H9 (cell line): ENCODE measurements at regions not wholly inside any gene's neighbourhood (a gene's known extent, or its start where the extent isn't known, plus 50 kb on each side); places are given as distances from the start of the nearest gene placed in this dataset.

Experiments
- DNase-seq: peaks from one replicate; pipeline ENCODE4 v3.0.0-alpha.2; 2017
- H2AFZ ChIP-seq: one replicate; pipeline ENCODE4 v1.6.1; 2013; ENCODE audit warnings: mild to moderate bottlenecking, low read length, control low read depth, moderate library complexity
- H2AK5ac ChIP-seq: 2 replicates; pipeline ENCODE4 v1.6.1; 2013; ENCODE audit warnings: low read length, control low read depth, mixed read lengths; ENCODE audit not compliant: insufficient read length
- H2BK120ac ChIP-seq: one replicate; pipeline ENCODE4 v1.6.1; 2013; ENCODE audit warnings: low read depth, mild to moderate bottlenecking, low read length, control low read depth, inconsistent platforms; ENCODE audit not compliant: poor library complexity, severe bottlenecking
- H2BK12ac ChIP-seq: 2 replicates; pipeline ENCODE4 v1.6.1; 2013; ENCODE audit warnings: low read length, control low read depth, mixed read lengths, low read depth; ENCODE audit not compliant: insufficient read length
- H2BK15ac ChIP-seq: 2 replicates; pipeline ENCODE4 v1.6.1; 2013; ENCODE audit warnings: low read depth, low read length, control low read depth
- H2BK20ac ChIP-seq: one replicate; pipeline ENCODE4 v1.6.1; 2013; ENCODE audit warnings: low read depth, mild to moderate bottlenecking, low read length, control low read depth, inconsistent platforms; ENCODE audit not compliant: poor library complexity, severe bottlenecking
- H2BK5ac ChIP-seq: 2 replicates; pipeline ENCODE4 v1.6.1; 2013; ENCODE audit warnings: low read length, control low read depth, mixed read lengths; ENCODE audit not compliant: insufficient read length
- H3K14ac ChIP-seq: 2 replicates; pipeline ENCODE4 v1.6.1; 2013; ENCODE audit warnings: low read length, control low read depth; ENCODE audit not compliant: insufficient read depth
- H3K18ac ChIP-seq: 2 replicates; pipeline ENCODE4 v1.6.1; 2013; ENCODE audit warnings: low read depth, mild to moderate bottlenecking, mixed read lengths, low read length, control low read depth; ENCODE audit not compliant: insufficient read length
- H3K23ac ChIP-seq: 2 replicates; pipeline ENCODE4 v1.6.1; 2013; ENCODE audit warnings: low read length, control low read depth, mixed read lengths, low read depth; ENCODE audit not compliant: insufficient read length
- H3K23me2 ChIP-seq: 2 replicates; pipeline ENCODE4 v1.6.1; 2013; ENCODE audit warnings: low read depth, mild to moderate bottlenecking, mixed read lengths, low read length, control low read depth; ENCODE audit not compliant: insufficient read length, poor library complexity, severe bottlenecking
- H3K27ac ChIP-seq: 2 replicates; pipeline ENCODE4 v1.5.1; 2013; ENCODE audit warnings: low read length, control low read depth, mixed read lengths, low read depth; ENCODE audit not compliant: insufficient read length
- H3K27me3 ChIP-seq: 2 replicates; pipeline ENCODE4 v1.6.1; 2013; ENCODE audit warnings: low read length, control low read depth, inconsistent platforms; ENCODE audit not compliant: insufficient read depth
- H3K4ac ChIP-seq: 2 replicates; pipeline ENCODE4 v1.6.1; 2013; ENCODE audit warnings: low read depth, mild to moderate bottlenecking, control low read depth, inconsistent platforms, low read length, moderate library complexity
- H3K4me1 ChIP-seq: 2 replicates; pipeline ENCODE4 v1.6.1; 2013; ENCODE audit warnings: low read length, control low read depth, inconsistent platforms; ENCODE audit not compliant: insufficient read depth
- H3K4me2 ChIP-seq: 2 replicates; pipeline ENCODE4 v1.6.1; 2013; ENCODE audit warnings: low read length, control low read depth, mixed read lengths; ENCODE audit not compliant: insufficient read length, insufficient read depth
- H3K56ac ChIP-seq: 2 replicates; pipeline ENCODE4 v1.6.1; 2013; ENCODE audit warnings: low read depth, mild to moderate bottlenecking, mixed read lengths, low read length, control low read depth; ENCODE audit not compliant: insufficient read length
- H3K79me1 ChIP-seq: 2 replicates; pipeline ENCODE4 v1.6.1; 2013; ENCODE audit warnings: low read depth, mild to moderate bottlenecking, moderate library complexity, low read length, control low read depth, inconsistent platforms; ENCODE audit not compliant: insufficient read depth, poor library complexity, severe bottlenecking
- H3K79me2 ChIP-seq: 2 replicates; pipeline ENCODE4 v1.6.1; 2013; ENCODE audit warnings: low read length, control low read depth, inconsistent platforms; ENCODE audit not compliant: insufficient read depth
- H3K9ac ChIP-seq: 2 replicates; pipeline ENCODE4 v1.6.1; 2013; ENCODE audit warnings: low read length, control low read depth, mixed read lengths; ENCODE audit not compliant: insufficient read length; ENCODE audit errors: extremely low read depth
- H3K9me3 ChIP-seq: one replicate; pipeline ENCODE4 v1.6.1; 2013; ENCODE audit warnings: low read depth, low read length, inconsistent platforms; ENCODE audit not compliant: control insufficient read depth
- H3T11ph ChIP-seq: one replicate; pipeline ENCODE4 v1.6.1; 2013; ENCODE audit warnings: mild to moderate bottlenecking, low read length, control low read depth, inconsistent platforms
- H4K20me1 ChIP-seq: one replicate; pipeline ENCODE4 v1.6.1; 2013; ENCODE audit not compliant: control insufficient read depth, insufficient read length, insufficient read depth
- H4K5ac ChIP-seq: 2 replicates; pipeline ENCODE4 v1.6.1; 2013; ENCODE audit warnings: low read depth, mild to moderate bottlenecking, mixed read lengths, low read length, control low read depth; ENCODE audit not compliant: insufficient read length
- H4K8ac ChIP-seq: replicated peaks from 2 replicates; pipeline ENCODE4 v1.6.1; 2013; ENCODE audit warnings: low read length, control low read depth, mixed read lengths, low read depth; ENCODE audit not compliant: insufficient read length
- H4K91ac ChIP-seq: 2 replicates; pipeline ENCODE4 v1.6.1; 2013; ENCODE audit warnings: low read depth, mild to moderate bottlenecking, moderate library complexity, mixed read lengths, low read length, control low read depth; ENCODE audit not compliant: insufficient read length
- H3K27ac Mint-ChIP-seq, 3 experiments: 2 replicates in 2 of 3; 3 replicates in 1 of 3; pipeline ENCODE4 v1.8.0; 2020 to 2021; ENCODE audit warnings: mixed read lengths in 3 of 3, mild to moderate bottlenecking in 1 of 3, moderate library complexity in 1 of 3
- H3K27me3 Mint-ChIP-seq: 2 replicates; pipeline ENCODE4 v1.8.0; 2021; ENCODE audit warnings: low read depth, mild to moderate bottlenecking, moderate library complexity, mixed read lengths
- H3K36me3 Mint-ChIP-seq, 3 experiments: 2 replicates in 2 of 3; 3 replicates in 1 of 3; pipeline ENCODE4 v1.8.0; 2020 to 2021; ENCODE audit warnings: low read depth in 3 of 3, mixed read lengths in 3 of 3; ENCODE audit not compliant: insufficient read depth in 1 of 3
- H3K4me1 Mint-ChIP-seq, 2 experiments: 2 replicates each; pipeline ENCODE4 v1.8.0; 2020; ENCODE audit warnings: mixed read lengths in 2 of 2
- H3K4me3 Mint-ChIP-seq, 2 experiments: 2 replicates in 1 of 2; 3 replicates in 1 of 2; pipeline ENCODE4 v1.8.0; 2020 to 2021; ENCODE audit warnings: mild to moderate bottlenecking in 2 of 2, mixed read lengths in 2 of 2, moderate library complexity in 1 of 2
- H3K9me3 Mint-ChIP-seq, 2 experiments: 2 replicates in 1 of 2; 3 replicates in 1 of 2; pipeline ENCODE4 v1.8.0; 2020; ENCODE audit warnings: mild to moderate bottlenecking in 2 of 2, mixed read lengths in 2 of 2, moderate library complexity in 1 of 2
- CTCF ChIP-seq: fragments of 200-600 bp; sonication (generic); conservative IDR thresholded peaks from 3 replicates; pipeline ENCODE4 v1.8.0; 2021; ENCODE audit warnings: antibody characterized with exemption, mild to moderate bottlenecking
- WGBS: extraction: QIAGEN DNeasy Blood & Tissue Kit; methylation state at CpG from one replicate; pipeline ENCODE4 v1.1.7; 2013; ENCODE audit warnings: missing lambda C conversion rate, low lambda C conversion rate, mixed read lengths; ENCODE audit not compliant: insufficient read length; ENCODE audit errors: extremely low coverage; 5-methylcytosine and 5-hydroxymethylcytosine counted together

- Histone ChIP-seq H4K91ac (no peak overlapping the region), H3T11ph (no peak overlapping the region), H2BK5ac (no peak overlapping the region), H2BK12ac (no peak overlapping the region), H3K79me2 (no peaks in the 10 kb centered on the region), H3K56ac (no peak overlapping the region), H2BK20ac (no peak overlapping the region), H3K14ac (no peak overlapping the region), H3K79me1 (no peaks in the 10 kb centered on the region), H3K4me1 (peaks cover 5% of the 10 kb centered on the region), H2AK5ac (no peak overlapping the region), H3K9ac (no peak overlapping the region), H3K4ac (no peak overlapping the region), H2BK15ac (no peak overlapping the region), H3K9me3 (no peaks in the 10 kb centered on the region), H3K18ac (no peak overlapping the region), H4K5ac (no peak overlapping the region), H2AFZ (no peak overlapping the region), H3K27ac (no peak overlapping the region), H4K20me1 (no peaks in the 10 kb centered on the region), H4K8ac (no peak overlapping the region), H3K4me2 (no peak overlapping the region), H3K27me3 (no peaks in the 10 kb centered on the region), H3K23me2 (no peaks in the 10 kb centered on the region), H3K23ac (no peak overlapping the region), H2BK120ac (no peak overlapping the region)
- H3K4me1 Mint-ChIP-seq = peaks cover 43 to 50% of the 10 kb centered on the region in 2 experiments
- H3K27ac Mint-ChIP-seq = peak overlapping the region in 1 of 3 experiments; percentile 61; a peak in 2 of 7 replicates
- no peaks in the 10 kb centered on the region for H3K9me3 Mint-ChIP-seq
- DNase-seq = no peak
- no peak for TF ChIP-seq CTCF
- H3K27me3 Mint-ChIP-seq = no peaks in the 10 kb centered on the region; the same call in 1 of the 2 replicates
- H3K36me3 Mint-ChIP-seq = no peaks in the 10 kb centered on the region
- no CpG with 5 or more reads among the region's 28 CpGs for WGBS
- H3K4me3 Mint-ChIP-seq = no peak overlapping the region
Measured at GRCh38 chr13:40479196-40479845, 187.1 kb downstream of the FOXO1 start.
